ENCODE measurements at regions not wholly inside any gene's neighbourhood (a gene's known extent, or its start where the extent isn't known, plus 50 kb on each side); places are given as distances from the start of the nearest gene placed in this dataset.
"Not testable (repeated sequence)": the region's sequence is repeated elsewhere in the genome, so short reads cannot be mapped to it uniquely, and the experiment has no call there.

DNA sequence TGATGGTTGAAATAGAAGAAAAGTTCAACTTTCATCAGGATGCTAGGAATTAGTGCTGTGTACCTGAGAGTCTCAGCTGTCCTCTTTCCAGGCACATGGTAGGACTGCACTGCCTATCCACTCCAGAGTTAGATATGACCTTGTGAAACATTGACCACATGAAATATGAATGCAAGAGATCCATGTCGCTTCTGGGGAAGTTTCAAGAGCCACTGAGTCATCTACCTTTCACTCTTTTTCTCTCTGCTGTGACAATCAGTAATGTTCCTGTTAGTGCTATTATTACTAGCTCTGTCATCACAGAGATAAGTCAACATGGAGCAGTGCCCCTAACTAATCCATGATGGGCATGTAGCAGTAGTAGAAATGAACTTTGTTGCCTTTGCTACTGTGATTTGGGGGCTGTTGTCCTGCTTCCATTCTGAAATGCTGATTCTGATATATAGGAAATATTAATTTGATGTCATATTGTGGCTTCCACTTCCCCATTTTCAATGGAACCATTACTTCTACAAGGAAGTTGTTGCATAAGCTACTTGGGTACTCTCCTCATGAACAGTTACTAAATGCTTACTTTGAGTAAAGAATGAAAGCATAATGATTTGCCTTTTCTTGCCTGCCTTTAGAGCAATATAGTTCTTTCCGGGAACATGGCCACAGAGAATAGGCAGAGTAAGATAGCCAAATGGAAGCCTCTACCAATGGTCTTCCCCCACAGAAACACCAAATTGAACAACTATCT, 192.8 kb upstream of the ZNF521 start:
- DNase-seq, result no peak

DNA sequence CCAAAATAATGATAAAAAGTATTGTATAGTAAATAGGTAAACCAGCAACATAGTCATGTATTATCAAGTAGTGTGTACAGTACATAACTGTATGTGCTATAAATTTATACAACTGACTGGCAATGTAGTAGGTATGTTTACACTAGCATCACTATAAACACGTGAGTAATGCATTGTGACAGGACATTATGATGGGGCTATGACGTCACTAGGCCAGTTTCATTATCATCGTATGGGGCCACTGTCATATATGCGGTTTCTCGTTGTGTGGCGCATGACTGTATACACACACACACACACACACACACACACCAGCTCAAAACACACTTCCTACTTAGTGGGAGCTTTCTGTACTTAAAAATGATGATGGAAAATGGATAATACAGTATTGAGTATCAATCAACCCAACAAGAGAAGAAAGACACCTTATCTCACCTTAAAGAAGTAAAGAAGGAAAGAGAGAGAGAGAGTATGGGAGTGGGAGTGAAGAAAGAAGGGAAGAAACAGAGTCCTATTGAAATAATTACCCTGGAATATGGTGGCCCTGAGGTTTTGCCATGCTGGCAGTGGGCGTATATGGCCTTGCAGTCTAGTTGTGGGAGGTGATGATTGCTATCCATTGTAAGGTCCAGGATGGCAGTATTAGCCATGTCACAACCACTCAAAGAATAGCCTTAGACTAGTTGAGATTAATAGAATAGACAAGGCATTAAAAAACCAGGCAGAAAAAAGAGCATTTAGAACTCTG, 186.4 kb upstream of the ZNF521 start:
- no peak for DNase-seq

DNA sequence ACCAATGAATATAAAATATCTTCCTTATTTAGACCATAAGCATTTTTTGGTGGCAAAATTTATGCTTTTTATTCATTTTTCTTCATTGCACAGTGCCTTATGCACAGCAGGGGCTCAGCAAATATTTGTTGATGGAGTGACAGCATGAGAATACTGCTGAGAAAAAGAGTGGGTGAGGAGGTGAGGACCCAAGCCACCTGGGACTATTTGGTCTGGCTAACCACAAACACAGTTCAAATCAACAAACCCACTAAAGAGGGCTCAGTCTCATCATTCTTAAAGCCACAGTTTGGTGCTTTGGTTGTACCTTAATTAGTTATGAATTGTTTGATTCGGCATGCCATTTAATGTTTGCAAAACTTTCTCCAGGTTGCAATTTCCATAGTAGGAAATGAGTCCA, 183.5 kb upstream of the ZNF521 start:
- no peak for DNase-seq

DNA sequence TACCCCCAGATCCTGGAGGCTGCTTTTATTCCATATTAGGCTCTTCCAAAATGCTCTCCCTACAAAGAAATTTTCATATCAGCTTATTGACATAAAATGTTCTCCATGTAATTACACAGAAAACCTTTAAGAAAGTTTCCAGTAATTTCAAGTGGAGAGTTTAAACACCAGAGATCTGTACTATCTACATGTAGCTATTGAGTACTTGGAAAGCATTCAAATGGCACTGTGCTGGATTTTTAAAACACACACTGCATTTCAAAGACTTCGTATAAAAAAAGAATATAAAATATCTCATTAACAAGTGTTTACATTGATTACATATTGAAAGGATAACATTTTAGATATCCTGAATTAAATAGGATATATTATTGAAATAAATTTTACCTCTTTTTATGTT, 182.4 kb upstream of the ZNF521 start:
- no peak for DNase-seq

- no peak for DNase-seq
Observed at GRCh38 chr18:25533218-25533617, 181.3 kb upstream of the ZNF521 start.

DNA sequence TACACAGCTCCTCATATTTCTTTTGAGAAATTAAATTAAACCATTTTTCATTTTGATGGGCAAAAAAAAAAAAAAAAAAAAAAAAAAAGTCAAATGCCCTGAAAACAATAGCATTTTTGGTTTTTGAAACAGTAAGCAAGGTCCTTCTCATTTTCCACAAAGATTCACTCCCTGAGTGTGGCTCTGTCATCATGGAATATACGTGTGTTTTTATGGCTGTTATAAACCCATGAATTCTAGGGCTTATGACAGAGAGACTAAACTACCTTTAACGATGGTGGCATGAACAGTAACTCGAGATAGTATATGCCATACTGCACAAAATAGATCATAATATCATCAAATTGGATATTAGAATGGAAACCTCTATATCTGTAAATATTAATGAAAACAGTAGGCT, 179.2 kb upstream of the ZNF521 start:
- no peak for DNase-seq

DNA sequence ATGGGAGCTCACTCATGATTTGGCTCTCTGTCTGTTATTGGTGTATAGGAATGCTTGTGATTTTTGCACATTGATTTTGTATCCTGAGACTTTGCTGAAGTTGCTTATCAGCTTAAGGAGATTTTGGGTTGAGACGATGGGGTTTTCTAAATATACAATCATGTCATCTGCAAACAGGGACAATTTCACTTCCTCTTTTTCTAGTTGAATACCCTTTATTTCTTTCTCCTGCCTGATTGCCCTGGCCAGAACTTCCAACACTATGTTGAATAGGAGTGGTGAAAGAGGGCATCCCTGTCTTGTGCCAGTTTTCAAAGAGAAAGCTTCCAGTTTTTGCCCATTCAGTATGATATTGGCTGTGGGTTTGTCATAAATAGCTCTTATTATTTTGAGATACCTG, 173.8 kb upstream of the ZNF521 start:
- DNase-seq, result not testable (repeated sequence)

- no peak for DNase-seq
Observed at GRCh38 chr18:25518716-25519053, 166.7 kb upstream of the ZNF521 start.

DNA sequence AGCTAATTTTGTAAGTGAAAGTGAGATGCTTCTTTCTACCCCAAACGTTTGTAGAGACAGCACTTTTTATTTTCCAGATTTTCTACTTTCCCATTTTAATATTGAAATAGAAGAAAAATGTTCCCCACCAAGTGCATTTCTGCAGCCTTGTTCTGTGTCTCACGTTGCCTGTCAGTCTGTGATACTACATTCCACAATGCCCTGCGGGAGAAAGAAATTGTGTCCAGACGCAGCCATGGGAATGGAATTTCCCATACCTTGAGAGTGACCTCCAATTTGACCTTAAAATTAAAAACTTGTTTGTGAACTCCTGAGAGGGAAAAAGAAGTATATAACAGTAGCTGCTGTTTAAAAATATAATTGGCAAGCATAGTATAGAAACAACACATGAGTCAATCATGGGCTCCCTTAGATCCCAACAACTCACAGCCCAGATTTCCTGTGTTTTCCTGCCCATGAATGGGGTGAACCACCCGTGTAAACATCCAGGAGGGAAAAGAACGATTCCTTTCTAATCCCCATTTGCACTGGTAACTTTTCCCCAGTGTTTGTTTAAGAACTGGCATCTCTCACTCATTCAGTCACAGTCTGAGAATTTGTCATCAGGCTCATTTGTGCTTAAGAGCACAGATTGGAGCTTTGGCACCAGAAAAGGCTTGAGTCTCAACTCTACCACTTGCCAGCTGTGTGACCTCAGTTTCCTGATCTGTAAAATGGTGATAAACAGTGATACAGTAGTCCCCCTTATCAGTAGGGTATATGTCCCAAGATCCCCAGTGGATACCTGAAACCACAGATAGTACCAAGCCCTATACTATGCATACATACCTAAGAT, 166.1 kb upstream of the ZNF521 start:
- no peak for DNase-seq

GRCh38 chr18:25516747-25517498, 165.0 kb upstream of the ZNF521 start:
- DNase-seq, result no peak

- no peak for DNase-seq
Observed at GRCh38 chr18:25516121-25516520, 164.2 kb upstream of the ZNF521 start.

GRCh38 chr18:25510096-25510495, 158.1 kb upstream of the ZNF521 start:
- DNase-seq, result no peak

- DNase-seq, result no peak
Observed at GRCh38 chr18:25503567-25504081, 151.7 kb upstream of the ZNF521 start.

- DNase-seq, result no peak
Observed at GRCh38 chr18:25497151-25497794, 145.3 kb upstream of the ZNF521 start.

- DNase-seq, result no peak
Observed at GRCh38 chr18:25496544-25496943, 144.6 kb upstream of the ZNF521 start.

- no peak for DNase-seq
Observed at GRCh38 chr18:25495606-25496005, 143.6 kb upstream of the ZNF521 start.

DNA sequence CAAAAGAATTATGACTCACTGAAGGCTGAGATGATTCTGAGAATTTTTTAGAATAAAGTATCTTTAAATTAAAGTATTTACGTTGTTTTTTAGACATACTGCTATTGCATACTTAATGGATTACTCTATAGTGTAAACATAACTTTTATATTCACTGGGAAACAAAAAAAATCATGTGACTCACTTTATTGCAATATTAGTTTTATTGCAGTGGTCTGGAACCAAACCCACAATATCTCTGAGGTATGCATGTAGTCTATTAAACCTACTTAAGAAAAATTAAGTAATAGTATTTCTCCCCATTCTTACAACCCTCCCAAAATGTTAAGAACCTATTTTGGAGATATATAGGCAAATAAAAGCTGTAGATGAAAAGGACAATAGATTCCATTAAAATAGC, 142.9 kb upstream of the ZNF521 start:
- no peak for DNase-seq

DNA sequence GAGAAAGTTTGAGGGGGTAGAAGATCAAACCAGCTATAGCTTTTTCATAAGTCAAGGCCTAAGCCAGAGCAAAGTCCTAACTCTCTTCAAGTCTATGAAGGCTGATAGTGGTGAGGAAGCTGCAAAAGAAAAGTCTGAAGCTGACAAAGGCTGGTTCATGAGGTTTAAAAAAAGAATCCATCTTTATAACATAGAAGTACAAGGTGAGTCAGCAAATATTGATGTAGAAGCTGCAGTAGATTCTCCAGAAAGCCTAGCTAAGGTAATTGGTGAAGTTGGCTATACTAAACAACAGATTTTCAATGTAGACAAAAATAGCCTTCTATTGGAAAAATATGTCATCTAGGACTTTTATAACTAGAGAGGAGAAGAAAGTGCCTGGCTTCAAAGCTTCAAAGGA, 141.4 kb upstream of the ZNF521 start:
- DNase-seq, result no peak

DNA sequence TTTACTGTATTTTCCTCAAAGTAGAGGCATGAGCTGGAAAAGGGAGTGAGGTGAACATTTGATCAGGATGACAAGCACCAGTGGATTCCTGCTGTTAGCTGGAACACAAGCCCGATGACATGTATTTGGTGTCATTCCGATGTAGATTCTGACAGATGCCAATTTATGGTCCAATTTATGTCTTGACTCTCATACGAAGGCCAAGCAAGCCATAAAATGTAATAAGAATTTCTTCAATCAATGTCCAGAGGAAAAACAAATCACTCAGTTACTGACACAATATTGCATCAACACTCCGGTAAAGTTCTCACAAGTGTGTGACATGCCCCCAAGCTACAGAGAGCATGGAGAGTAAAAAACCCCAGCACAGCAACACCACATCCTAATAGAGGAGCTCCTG, 138.3 kb upstream of the ZNF521 start:
- DNase-seq, result no peak

- DNase-seq, result no peak
Observed at GRCh38 chr18:25473008-25473407, 121.0 kb upstream of the ZNF521 start.

GRCh38 chr18:25470756-25471524, 119.0 kb upstream of the ZNF521 start:
- DNase-seq, result not testable (repeated sequence)

All from NCI-H187 treated with DMSO at 0.1 percent for 48 hours (cell line).